H1 (cell line): ENCODE measurements at regions not wholly inside any gene's neighbourhood (a gene's known extent, or its start where the extent isn't known, plus 50 kb on each side); places are given as distances from the start of the nearest gene placed in this dataset.

Source experiments
- CTCF ChIA-PET: fragments of 300-600 bp; sonication (Branson Sonifier 250); formaldehyde crosslinking; loops from one replicate; lab custom pipeline; 2021; ENCODE audit not compliant: partially characterized antibody; lab: Charles Lee
- POLR2A ChIA-PET: fragments of 300-600 bp; sonication (Branson Sonifier 250); formaldehyde crosslinking; loops from one replicate; lab custom pipeline; 2021; ENCODE audit warnings: inconsistent platforms; ENCODE audit not compliant: partially characterized antibody; lab: Charles Lee
- DNase-seq, 2 experiments: peaks; one replicate each; pipeline versions ENCODE4 v3.0.0 to v3.0.0-alpha.2; 2010 to 2022; ENCODE audit warnings: low spot score in 2 of 2, low read depth in 1 of 2, mixed read lengths in 1 of 2
- FAIRE-seq: peaks from 2 replicates; lab custom pipeline; 2011; peaks lifted over from hg19 to GRCh38; lab: Jason Lieb, UNC
- H2AFZ ChIP-seq: 2 replicates; pipeline ENCODE4 v1.8.1; 2012; ENCODE audit warnings: low read length, inconsistent platforms
- H2AK5ac ChIP-seq: 2 replicates; pipeline ENCODE4 v1.6.1; 2013; ENCODE audit warnings: low read depth, low read length
- H2BK120ac ChIP-seq: replicated peaks from 2 replicates; pipeline ENCODE3; 2013; ENCODE audit warnings: low read depth, low read length, inconsistent platforms
- H2BK12ac ChIP-seq: 2 replicates; pipeline ENCODE4 v1.6.1; 2013; ENCODE audit warnings: low read depth, low read length
- H2BK15ac ChIP-seq: 2 replicates; pipeline ENCODE4 v1.6.1; 2013; ENCODE audit warnings: low read length
- H2BK20ac ChIP-seq: 2 replicates; pipeline ENCODE4 v1.6.1; 2013; ENCODE audit warnings: low read length
- H2BK5ac ChIP-seq: 2 replicates; pipeline ENCODE4 v1.6.1; 2013; ENCODE audit warnings: low read depth, low read length
- H3K14ac ChIP-seq: 2 replicates; pipeline ENCODE4 v1.6.1; 2013; ENCODE audit warnings: inconsistent platforms; ENCODE audit not compliant: insufficient read length
- H3K18ac ChIP-seq: 2 replicates; pipeline ENCODE4 v1.6.1; 2013; ENCODE audit warnings: low read length; ENCODE audit errors: extremely low read depth
- H3K23ac ChIP-seq: 2 replicates; pipeline ENCODE4 v1.6.1; 2013; ENCODE audit warnings: inconsistent platforms; ENCODE audit not compliant: insufficient read length
- H3K23me2 ChIP-seq: 2 replicates; pipeline ENCODE4 v1.6.1; 2013; ENCODE audit warnings: low read depth, low read length
- H3K27ac ChIP-seq: 2 replicates; pipeline ENCODE4 v1.6.1; 2011; ENCODE audit warnings: low read depth, low read length, inconsistent platforms
- H3K27me3 ChIP-seq, 4 experiments: replicated peaks in 1 of 4; 1 replicate in 1 of 4; 2 replicates in 3 of 4; pipeline versions ENCODE4 v1.6.1 to v1.8.1; 2011 to 2013; ENCODE audit warnings: low read length in 3 of 4, mild to moderate bottlenecking in 3 of 4, inconsistent platforms in 2 of 4, mixed read lengths in 2 of 4, moderate library complexity in 1 of 4; ENCODE audit not compliant: control insufficient read depth in 3 of 4, insufficient read depth in 3 of 4; ENCODE audit errors: extremely low read depth in 1 of 4
- H3K36me3 ChIP-seq, 4 experiments: 2 replicates each; pipeline versions ENCODE4 v1.6.1 to v1.8.1; 2011 to 2013; ENCODE audit warnings: mild to moderate bottlenecking in 4 of 4, low read length in 3 of 4, moderate library complexity in 2 of 4, control low read depth in 1 of 4, inconsistent platforms in 1 of 4; ENCODE audit not compliant: insufficient read depth in 4 of 4, control insufficient read depth in 2 of 4
- H3K4ac ChIP-seq: replicated peaks from 2 replicates; pipeline ENCODE3; 2013; ENCODE audit warnings: low read length, low read depth, mixed read lengths, inconsistent platforms; ENCODE audit not compliant: insufficient read length
- H3K4me1 ChIP-seq, 4 experiments: replicated peaks in 1 of 4; 1 replicate in 1 of 4; 2 replicates in 3 of 4; pipeline versions ENCODE4 v1.6.1 to v1.8.1; 2011 to 2013; ENCODE audit warnings: low read length in 3 of 4, inconsistent platforms in 2 of 4, mixed read lengths in 1 of 4; ENCODE audit not compliant: insufficient read depth in 4 of 4, control insufficient read depth in 3 of 4
- H3K4me2 ChIP-seq, 2 experiments: 2 replicates each; pipeline versions ENCODE4 v1.6.1 to v1.8.1; 2011 to 2013; ENCODE audit warnings: low read depth in 2 of 2, low read length in 2 of 2, control low read depth in 1 of 2, inconsistent platforms in 1 of 2, mild to moderate bottlenecking in 1 of 2; ENCODE audit not compliant: insufficient read depth in 1 of 2
- H3K4me3 ChIP-seq, 4 experiments: fragments of 200-600, 300-600 bp in 1 of 4; sonication (generic), shearing (Covaris generic), sonication (Bioruptor Twin) in 1 of 4; 2 replicates each; pipeline versions ENCODE4 v1.5.1 to v1.8.1; 2011 to 2016; ENCODE audit warnings: low read length in 4 of 4, low read depth in 3 of 4, control low read depth in 2 of 4, inconsistent platforms in 2 of 4, mild to moderate bottlenecking in 2 of 4, mixed read lengths in 1 of 4, moderate library complexity in 1 of 4; ENCODE audit not compliant: insufficient read depth in 2 of 4; ENCODE audit errors: extremely low read depth in 1 of 4
- H3K56ac ChIP-seq: replicated peaks from 2 replicates; pipeline ENCODE3; 2013; ENCODE audit warnings: low read depth, mild to moderate bottlenecking, mixed read lengths, low read length, inconsistent platforms; ENCODE audit not compliant: insufficient read length
- H3K79me1 ChIP-seq: 2 replicates; pipeline ENCODE4 v1.6.1; 2013; ENCODE audit warnings: low read depth, low read length, control low read depth
- H3K79me2 ChIP-seq, 2 experiments: 2 replicates each; pipeline versions ENCODE4 v1.6.1 to v1.8.1; 2012 to 2013; ENCODE audit warnings: low read length in 2 of 2, mild to moderate bottlenecking in 2 of 2, inconsistent platforms in 1 of 2; ENCODE audit not compliant: insufficient read depth in 2 of 2, control insufficient read depth in 1 of 2
- H3K9ac ChIP-seq, 4 experiments: replicated peaks in 1 of 4; 1 replicate in 1 of 4; 2 replicates in 3 of 4; pipeline versions ENCODE4 v1.6.1 to v1.8.1; 2011 to 2013; ENCODE audit warnings: low read depth in 3 of 4, low read length in 3 of 4, control low read depth in 2 of 4, mild to moderate bottlenecking in 2 of 4, moderate library complexity in 2 of 4, inconsistent platforms in 1 of 4; ENCODE audit errors: extremely low read depth in 1 of 4
- H3K9me3 ChIP-seq, 2 experiments: 2 replicates each; pipeline versions ENCODE4 v1.6.1 to v1.8.1; 2012 to 2013; ENCODE audit warnings: mild to moderate bottlenecking in 2 of 2, moderate library complexity in 2 of 2, control low read depth in 1 of 2, inconsistent platforms in 1 of 2, low read depth in 1 of 2, low read length in 1 of 2, mixed read lengths in 1 of 2; ENCODE audit not compliant: insufficient read depth in 2 of 2
- H4K20me1 ChIP-seq, 2 experiments: replicated peaks in 1 of 2; 2 replicates each; pipeline versions ENCODE3 to v1.8.1; 2011 to 2013; ENCODE audit warnings: inconsistent platforms in 2 of 2, low read length in 2 of 2, mild to moderate bottlenecking in 1 of 2; ENCODE audit not compliant: insufficient read depth in 2 of 2, control insufficient read depth in 1 of 2
- H4K5ac ChIP-seq: 2 replicates; pipeline ENCODE4 v1.6.1; 2013; ENCODE audit warnings: low read length, low read depth, mixed read lengths, inconsistent platforms; ENCODE audit not compliant: insufficient read length
- H4K8ac ChIP-seq: 2 replicates; pipeline ENCODE4 v1.8.0; 2013; ENCODE audit warnings: mild to moderate bottlenecking, moderate library complexity, low read length, inconsistent platforms; ENCODE audit not compliant: insufficient read depth; ENCODE audit errors: extremely low read depth
- H4K91ac ChIP-seq: replicated peaks from 2 replicates; pipeline ENCODE3; 2013; ENCODE audit warnings: low read length, mixed read lengths, inconsistent platforms; ENCODE audit not compliant: insufficient read length
- ASH2L ChIP-seq: fragments of 200-600, 300-600 bp; sonication (generic); IDR thresholded peaks from one replicate; pipeline ENCODE4 v1.7.1; 2017; ENCODE audit warnings: low read length
- POU5F1 ChIP-seq: IDR thresholded peaks from 2 replicates; pipeline ENCODE4 v1.6.1; 2011; ENCODE audit warnings: low read depth, mild to moderate bottlenecking, low read length, moderate library complexity
- TBP ChIP-seq: IDR thresholded peaks from 2 replicates; pipeline ENCODE4 v1.6.1; 2011; ENCODE audit warnings: low read depth, low read length, improper control_type of control experiment
- WGBS, 2 experiments: shearing (Covaris generic) in 1 of 2; methylation state at CpG; one replicate each; pipeline versions ENCODE4 v1.1.6 to v1.1.7; 2013 to 2015; ENCODE audit warnings: low lambda C conversion rate in 2 of 2, mixed read lengths in 2 of 2, inconsistent platforms in 1 of 2, low coverage in 1 of 2, missing lambda C conversion rate in 1 of 2; ENCODE audit not compliant: insufficient replicate concordance in 2 of 2, insufficient coverage in 1 of 2, insufficient read length in 1 of 2; ENCODE audit errors: extremely low coverage in 1 of 2, missing lambda C conversion rate in 1 of 2; 5-methylcytosine and 5-hydroxymethylcytosine counted together

DNA sequence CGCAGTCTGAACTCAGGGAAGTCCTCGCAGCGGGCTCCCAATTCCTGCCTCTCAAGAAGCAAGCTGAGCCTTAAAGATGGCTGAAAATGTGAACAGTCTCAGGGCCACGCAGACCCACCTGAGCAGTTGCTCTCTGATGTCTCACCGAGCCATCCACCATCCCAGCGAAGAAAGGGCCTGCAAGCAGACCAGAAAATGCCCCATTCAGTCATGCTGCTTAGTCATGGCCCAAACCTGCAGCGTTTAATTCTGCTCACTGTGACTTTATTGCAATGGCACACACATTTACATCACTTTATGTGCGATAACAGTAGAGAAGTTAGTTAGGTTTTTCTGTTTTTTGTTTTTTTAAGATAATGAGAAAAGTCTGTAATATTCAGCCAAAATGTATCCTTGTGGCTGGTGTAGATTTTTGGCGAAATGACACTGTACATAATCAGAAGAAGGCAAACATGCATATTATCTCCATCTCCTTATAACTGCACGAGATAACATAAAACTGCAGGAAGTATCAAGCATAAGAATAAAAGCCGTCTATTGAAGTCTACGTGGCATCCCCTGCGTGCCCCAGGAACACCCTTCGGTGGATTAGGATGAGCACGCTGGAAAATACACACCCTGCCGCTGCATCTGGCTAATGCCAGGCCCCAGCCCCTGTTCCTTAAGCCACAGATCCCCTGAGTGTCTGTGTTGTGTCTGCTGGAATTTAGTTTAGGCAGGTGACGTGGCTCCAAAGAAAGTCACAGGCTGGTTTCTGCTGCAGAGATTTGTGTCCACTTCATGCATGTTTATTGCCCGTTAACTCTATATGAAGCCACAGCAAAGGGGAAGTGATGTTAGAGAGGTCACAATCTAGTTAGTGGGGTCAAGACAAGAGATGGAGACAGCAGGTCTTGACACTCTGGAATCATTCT is 119.8 kb upstream of the IRF2BP2 start:
- Histone ChIP-seq H3K79me1 (no peaks in the 10 kb centered on the region), H3K27ac (no peak overlapping the region), H2BK12ac (0 out of 2 replicates have a peak overlapping the region, but pooled peaks have one; percentile 77), H3K9me3 (no peaks in the 10 kb centered on the region), H3K56ac (no peak overlapping the region), H3K14ac (no peak overlapping the region), H3K4me3 (no peak overlapping the region), H3K4me1 (peaks cover 8 to 16% (median 11%) of the 10 kb centered on the region in 4 experiments), H3K23ac (no peak overlapping the region), H4K5ac (no peak overlapping the region), H3K4ac (peak overlapping the region; percentile 34), H2BK15ac (no peak overlapping the region), H3K18ac (no peak overlapping the region), H2BK120ac (no peak overlapping the region), H3K36me3 (no peaks in the 10 kb centered on the region), H4K8ac (no peak overlapping the region), H3K23me2 (no peaks in the 10 kb centered on the region), H2AFZ (no peak overlapping the region), H3K4me2 (no peak overlapping the region), H2BK5ac (0 out of 2 replicates have a peak overlapping the region, but pooled peaks have one; percentile 2), H3K79me2 (no peaks in the 10 kb centered on the region), H4K91ac (no peak overlapping the region), H4K20me1 (no peaks in the 10 kb centered on the region), H2BK20ac (0 out of 2 replicates have a peak overlapping the region, but pooled peaks have one; percentile 55), H3K27me3 (peaks cover 0 to 2% (median 0%) of the 10 kb centered on the region in 4 experiments; a peak in 2 of 7 replicates), H2AK5ac (no peak overlapping the region), H3K9ac (no peak overlapping the region)
- POLR2A ChIA-PET = no interaction called here
- CTCF ChIA-PET = interaction anchor here (0.6 to 1.0 kb wide), 2 partner anchors 12 to 717 kb away, joined by 3 to 4 read pairs; no protein-coding TSS in a partner anchor
- DNase-seq = no peak
- no peak for FAIRE-seq
- 93% methylated on average over 18 of the region's 18 CpGs; no CpG with 5 or more reads in 1 of the 2 experiments for WGBS, 2 experiments
- TF ChIP-seq ASH2L (no peak), TBP (no peak), POU5F1 (no peak)
